HG02973 (cell line): ENCODE measurements at regions not wholly inside any gene's neighbourhood (a gene's known extent, or its start where the extent isn't known, plus 50 kb on each side); places are given as distances from the start of the nearest gene placed in this dataset.

Experiments
- ATAC-seq: cut with Tn5 transposase; IDR thresholded peaks from one replicate; pipeline ENCODE4 v1.9.1; 2021; ENCODE audit warnings: moderate library complexity; ENCODE audit not compliant: unreplicated experiment

- no peak for ATAC-seq
These were observed 1445.7 kb upstream of the CADM2 start for GRCh38 chr3:83513051-83513450.

- no peak for ATAC-seq
These were observed 1445.1 kb upstream of the CADM2 start for GRCh38 chr3:83513677-83514076.

- no peak for ATAC-seq
These were observed 1444.5 kb upstream of the CADM2 start for GRCh38 chr3:83514130-83514914.

- no peak for ATAC-seq
These were observed 1443.7 kb upstream of the CADM2 start for GRCh38 chr3:83515123-83515522.

GRCh38 chr3:83523470-83524073, 1435.2 kb upstream of the CADM2 start:
- peak; percentile 73 for ATAC-seq

GRCh38 chr3:83524901-83525300, 1433.9 kb upstream of the CADM2 start:
- no peak for ATAC-seq

- no peak for ATAC-seq
These were observed 1399.7 kb upstream of the CADM2 start for GRCh38 chr3:83559082-83559481.

GRCh38 chr3:83567935-83568334, 1390.9 kb upstream of the CADM2 start:
- ATAC-seq, result no peak

GRCh38 chr3:83581546-83581945, 1377.2 kb upstream of the CADM2 start:
- ATAC-seq, result no peak

- ATAC-seq, result no peak
These were observed 1357.1 kb upstream of the CADM2 start for GRCh38 chr3:83601704-83602103.

GRCh38 chr3:83622526-83622925, 1336.3 kb upstream of the CADM2 start:
- no peak for ATAC-seq

GRCh38 chr3:83625261-83625660, 1333.5 kb upstream of the CADM2 start:
- ATAC-seq, result no peak

- no peak for ATAC-seq
These were observed 1330.3 kb upstream of the CADM2 start for GRCh38 chr3:83628471-83628870.

GRCh38 chr3:83632526-83632925, 1326.3 kb upstream of the CADM2 start:
- ATAC-seq, result no peak

- ATAC-seq, result no peak
These were observed 1325.0 kb upstream of the CADM2 start for GRCh38 chr3:83633758-83634157.

- no peak for ATAC-seq
These were observed 1309.1 kb upstream of the CADM2 start for GRCh38 chr3:83649692-83650091.

GRCh38 chr3:83655083-83655482, 1303.7 kb upstream of the CADM2 start:
- ATAC-seq, result no peak

- ATAC-seq, result no peak
These were observed 1296.3 kb upstream of the CADM2 start for GRCh38 chr3:83662381-83662960.

- no peak for ATAC-seq
These were observed 1288.4 kb upstream of the CADM2 start for GRCh38 chr3:83670416-83670815.

- ATAC-seq, result no peak
These were observed 1274.7 kb upstream of the CADM2 start for GRCh38 chr3:83683937-83684598.

- no peak for ATAC-seq
These were observed 1252.1 kb upstream of the CADM2 start for GRCh38 chr3:83706669-83707068.

GRCh38 chr3:83715307-83715706, 1243.5 kb upstream of the CADM2 start:
- no peak for ATAC-seq
